GM12872 (cell line): ENCODE measurements at regions not wholly inside any gene's neighbourhood (a gene's known extent, or its start where the extent isn't known, plus 50 kb on each side); places are given as distances from the start of the nearest gene placed in this dataset.

ENCODE experiments used
- TF ChIP-seq, protein P1 (sequence below): IDR thresholded peaks from 3 replicates; pipeline ENCODE4 v1.5.1; 2011; ENCODE audit warnings: low read depth, mild to moderate bottlenecking, low read length, moderate library complexity; ENCODE audit not compliant: insufficient read depth

GRCh38 chr2:22350621-22351020 lies 1034.4 kb upstream of the KLHL29 start:
- TF ChIP-seq, protein P1, sequence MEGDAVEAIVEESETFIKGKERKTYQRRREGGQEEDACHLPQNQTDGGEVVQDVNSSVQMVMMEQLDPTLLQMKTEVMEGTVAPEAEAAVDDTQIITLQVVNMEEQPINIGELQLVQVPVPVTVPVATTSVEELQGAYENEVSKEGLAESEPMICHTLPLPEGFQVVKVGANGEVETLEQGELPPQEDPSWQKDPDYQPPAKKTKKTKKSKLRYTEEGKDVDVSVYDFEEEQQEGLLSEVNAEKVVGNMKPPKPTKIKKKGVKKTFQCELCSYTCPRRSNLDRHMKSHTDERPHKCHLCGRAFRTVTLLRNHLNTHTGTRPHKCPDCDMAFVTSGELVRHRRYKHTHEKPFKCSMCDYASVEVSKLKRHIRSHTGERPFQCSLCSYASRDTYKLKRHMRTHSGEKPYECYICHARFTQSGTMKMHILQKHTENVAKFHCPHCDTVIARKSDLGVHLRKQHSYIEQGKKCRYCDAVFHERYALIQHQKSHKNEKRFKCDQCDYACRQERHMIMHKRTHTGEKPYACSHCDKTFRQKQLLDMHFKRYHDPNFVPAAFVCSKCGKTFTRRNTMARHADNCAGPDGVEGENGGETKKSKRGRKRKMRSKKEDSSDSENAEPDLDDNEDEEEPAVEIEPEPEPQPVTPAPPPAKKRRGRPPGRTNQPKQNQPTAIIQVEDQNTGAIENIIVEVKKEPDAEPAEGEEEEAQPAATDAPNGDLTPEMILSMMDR: no peak

- TF ChIP-seq, protein P1: peak; percentile 90
These were observed 1029.1 kb upstream of the KLHL29 start for GRCh38 chr2:22355816-22356433.

GRCh38 chr2:22359071-22359672 lies 1025.8 kb upstream of the KLHL29 start:
- TF ChIP-seq, protein P1: no peak

GRCh38 chr2:22360735-22361374 lies 1024.1 kb upstream of the KLHL29 start:
- TF ChIP-seq, protein P1: no peak

GRCh38 chr2:22361571-22361970 lies 1023.4 kb upstream of the KLHL29 start:
- TF ChIP-seq, protein P1: no peak

- TF ChIP-seq, protein P1: 0 out of 3 replicates have a peak, but pooled peaks have one; percentile 18
These were observed 1009.9 kb upstream of the KLHL29 start for GRCh38 chr2:22375096-22375495.

DNA sequence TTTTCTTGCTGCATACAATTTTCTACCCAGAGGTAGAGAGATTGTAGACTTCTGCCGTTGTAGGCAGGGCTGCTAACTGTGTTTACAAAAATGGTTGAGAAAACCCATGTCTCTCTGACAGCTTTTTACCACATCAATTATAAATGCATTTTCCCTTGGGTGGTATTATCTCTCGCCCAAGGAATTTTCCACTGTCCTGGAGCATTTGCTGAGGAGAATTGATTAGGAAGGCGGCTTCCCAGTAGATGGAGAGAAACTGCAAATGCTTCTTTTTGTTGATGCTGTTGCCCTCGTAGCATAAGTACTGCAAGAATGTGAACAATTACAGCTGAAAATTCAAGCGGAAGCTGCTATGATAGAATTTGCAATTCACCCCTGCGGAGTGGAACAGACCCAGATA lies 1007.7 kb upstream of the KLHL29 start:
- TF ChIP-seq, protein P1: no peak
